ENCODE measurements at regions not wholly inside any gene's neighbourhood (a gene's known extent, or its start where the extent isn't known, plus 50 kb on each side); places are given as distances from the start of the nearest gene placed in this dataset.
"Not testable (repeated sequence)": the region's sequence is repeated elsewhere in the genome, so short reads cannot be mapped to it uniquely, and the experiment has no call there.

DNA sequence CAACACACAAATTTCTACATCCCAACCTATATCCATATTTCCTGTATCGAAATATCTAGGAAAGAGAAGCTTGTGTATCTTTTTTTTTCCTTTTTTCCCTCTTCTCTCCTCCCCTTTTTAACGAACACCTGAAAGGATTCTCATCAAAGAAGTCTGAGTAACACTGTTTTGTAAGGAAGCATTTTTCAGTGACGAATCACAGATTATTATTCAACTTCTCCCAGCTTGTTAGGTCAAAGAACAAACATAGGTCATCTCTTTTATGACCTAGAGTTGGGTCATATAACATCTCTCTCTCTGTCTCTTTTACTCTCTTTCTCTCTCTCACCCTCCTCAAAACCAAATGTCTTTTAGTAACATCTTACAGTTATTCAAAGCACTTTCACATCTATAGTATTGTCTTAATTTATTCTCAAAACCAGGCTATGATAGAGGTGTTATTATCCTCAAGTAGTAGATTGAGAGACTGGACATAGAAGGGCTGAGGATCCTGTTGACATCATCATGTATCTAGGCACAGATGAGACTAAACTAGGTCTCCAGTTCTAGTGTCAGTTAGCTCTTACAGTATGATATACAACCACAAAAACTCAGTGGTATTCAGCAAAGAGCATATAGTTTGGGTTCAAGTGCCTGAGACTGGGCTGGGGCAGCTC lies 80.1 kb upstream of the SPOPL start:
- no peak for DNase-seq (ENCODE audit: low spot score in 2 of 2)
- intact Hi-C loops (cut with DNase I; ENCODE audit: low total_unique reads), result no loop called here
- no peak overlapping the region for H3K4me3 ChIP-seq (ENCODE audit: low read depth, poor library complexity, severe bottlenecking)
- no peak for TF ChIP-seq POLR2A (IDR thresholded peaks at IDR 0.05)
- TF ChIP-seq, protein P1, sequence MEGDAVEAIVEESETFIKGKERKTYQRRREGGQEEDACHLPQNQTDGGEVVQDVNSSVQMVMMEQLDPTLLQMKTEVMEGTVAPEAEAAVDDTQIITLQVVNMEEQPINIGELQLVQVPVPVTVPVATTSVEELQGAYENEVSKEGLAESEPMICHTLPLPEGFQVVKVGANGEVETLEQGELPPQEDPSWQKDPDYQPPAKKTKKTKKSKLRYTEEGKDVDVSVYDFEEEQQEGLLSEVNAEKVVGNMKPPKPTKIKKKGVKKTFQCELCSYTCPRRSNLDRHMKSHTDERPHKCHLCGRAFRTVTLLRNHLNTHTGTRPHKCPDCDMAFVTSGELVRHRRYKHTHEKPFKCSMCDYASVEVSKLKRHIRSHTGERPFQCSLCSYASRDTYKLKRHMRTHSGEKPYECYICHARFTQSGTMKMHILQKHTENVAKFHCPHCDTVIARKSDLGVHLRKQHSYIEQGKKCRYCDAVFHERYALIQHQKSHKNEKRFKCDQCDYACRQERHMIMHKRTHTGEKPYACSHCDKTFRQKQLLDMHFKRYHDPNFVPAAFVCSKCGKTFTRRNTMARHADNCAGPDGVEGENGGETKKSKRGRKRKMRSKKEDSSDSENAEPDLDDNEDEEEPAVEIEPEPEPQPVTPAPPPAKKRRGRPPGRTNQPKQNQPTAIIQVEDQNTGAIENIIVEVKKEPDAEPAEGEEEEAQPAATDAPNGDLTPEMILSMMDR (IDR thresholded peaks at IDR 0.05), result no peak
- WGBS, 2 donors, result 42 to 53% methylated on average over 3 of the region's 3 CpGs

DNA sequence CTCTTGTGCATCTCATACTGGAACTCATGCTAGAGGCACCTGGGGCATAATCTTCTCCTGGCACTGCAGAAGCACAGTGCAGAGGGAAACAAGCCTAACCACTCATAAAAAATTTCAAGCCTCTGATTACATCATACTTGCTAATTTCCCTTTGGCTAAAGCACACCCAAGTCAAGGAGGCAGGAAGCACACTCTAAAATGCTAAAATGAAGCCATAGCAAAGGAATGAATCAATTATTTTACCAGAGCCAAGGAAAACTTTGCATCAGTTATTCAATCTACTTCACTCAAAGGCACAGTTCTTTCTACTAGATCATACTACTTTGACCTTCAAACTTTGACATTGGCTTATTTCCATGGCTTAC lies 79.6 kb upstream of the SPOPL start:
- intact Hi-C loops (cut with DNase I; ENCODE audit: low total_unique reads), result no loop called here
- peak in 1 of 2 donors; percentile 43 for DNase-seq (ENCODE audit: low spot score in 2 of 2)
- TF ChIP-seq POLR2A (IDR thresholded peaks at IDR 0.05), result no peak
- TF ChIP-seq, protein P1 (IDR thresholded peaks at IDR 0.05), result no peak
- no peak overlapping the region for H3K4me3 ChIP-seq (ENCODE audit: low read depth, poor library complexity, severe bottlenecking)

DNA sequence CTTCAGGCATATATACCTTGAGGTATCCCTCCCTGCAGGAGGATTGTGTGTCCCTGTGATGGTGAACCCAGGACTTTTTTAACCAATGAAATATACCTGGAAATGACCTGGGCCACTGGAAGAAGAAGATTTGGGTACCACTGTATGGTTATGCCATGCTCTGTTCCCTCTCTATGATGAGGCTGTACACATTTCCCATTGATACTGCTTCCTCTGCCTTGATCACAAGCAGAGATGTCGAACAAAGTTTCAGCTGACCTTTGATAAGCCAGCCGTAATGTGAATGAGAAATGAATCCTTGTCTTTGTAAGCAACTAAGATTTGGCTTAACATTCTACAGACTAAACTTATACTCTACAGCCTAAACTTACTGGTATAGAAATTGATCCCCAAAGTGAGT lies 78.4 kb upstream of the SPOPL start:
- TF ChIP-seq, protein P1 (IDR thresholded peaks at IDR 0.05), result no peak
- no peak for TF ChIP-seq POLR2A (IDR thresholded peaks at IDR 0.05)
- no peak overlapping the region for H3K4me3 ChIP-seq (ENCODE audit: low read depth, poor library complexity, severe bottlenecking)
- DNase-seq (ENCODE audit: low spot score in 2 of 2), result no peak
- intact Hi-C loops (cut with DNase I; ENCODE audit: low total_unique reads), result no loop called here
- 94 to 98% methylated on average over 2 of the region's 2 CpGs for WGBS, 2 donors

DNA sequence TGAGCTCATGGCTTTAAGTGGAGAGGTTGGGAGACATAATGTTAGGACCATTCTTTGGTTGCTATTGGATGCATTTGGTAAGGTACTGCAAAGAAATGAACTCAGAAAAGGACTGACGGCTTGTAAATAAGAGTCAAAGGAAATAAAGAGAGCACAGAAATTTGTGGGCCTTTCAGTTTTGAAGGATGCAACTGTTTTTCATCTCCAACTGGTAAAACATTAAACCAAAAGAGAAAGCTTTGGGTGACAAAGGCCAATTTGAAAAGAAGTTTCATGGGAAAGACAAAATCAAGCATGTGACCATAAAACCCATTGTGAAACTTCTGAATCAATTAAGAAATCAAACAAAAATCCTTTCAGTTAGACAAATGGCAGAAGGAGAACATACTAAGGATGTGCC lies 77.8 kb upstream of the SPOPL start:
- DNase-seq (ENCODE audit: low spot score in 2 of 2), result no peak
- intact Hi-C loops (cut with DNase I; ENCODE audit: low total_unique reads), result no loop called here
- WGBS, 2 donors, result 90 to 93% methylated on average over 1 of the region's 1 CpG
- no peak for TF ChIP-seq POLR2A (IDR thresholded peaks at IDR 0.05)
- TF ChIP-seq, protein P1 (IDR thresholded peaks at IDR 0.05), result no peak
- H3K4me3 ChIP-seq (ENCODE audit: low read depth, poor library complexity, severe bottlenecking), result no peak overlapping the region

DNA sequence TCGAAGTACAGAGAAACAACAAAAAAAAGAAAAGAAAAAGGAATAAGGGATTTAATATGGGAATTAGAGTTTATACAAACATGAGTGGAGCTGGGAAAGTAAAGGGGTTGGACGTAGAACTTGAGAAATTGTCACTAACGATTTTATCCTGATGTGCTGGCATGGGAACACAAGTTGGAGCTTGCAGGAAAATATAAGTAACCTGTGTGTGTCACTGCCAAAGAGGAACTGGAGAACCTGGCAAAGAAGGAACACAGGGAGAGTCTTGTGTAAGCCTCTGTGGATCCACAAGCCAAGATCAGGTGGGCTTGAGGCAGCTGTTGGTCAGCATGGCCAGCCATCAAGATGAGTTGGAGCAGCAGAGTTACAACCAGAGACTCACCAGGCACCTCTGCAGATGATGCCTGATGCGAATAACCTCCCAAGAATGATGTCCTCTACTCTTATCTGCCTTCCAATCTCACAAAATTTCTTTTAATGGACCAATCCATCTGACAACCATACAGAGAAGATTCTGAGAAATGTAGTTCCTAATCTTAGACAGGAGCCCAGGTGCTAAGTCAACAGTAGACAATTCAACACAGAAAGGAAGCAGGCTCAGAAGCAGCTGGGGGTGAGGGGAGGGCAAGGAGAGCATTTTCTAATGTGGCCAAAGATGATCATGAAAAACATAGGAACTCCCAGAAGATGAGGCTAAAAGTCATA lies 77.0 kb upstream of the SPOPL start:
- intact Hi-C loops (cut with DNase I; ENCODE audit: low total_unique reads), result no loop called here
- TF ChIP-seq, protein P1 (IDR thresholded peaks at IDR 0.05), result no peak
- TF ChIP-seq POLR2A (IDR thresholded peaks at IDR 0.05), result no peak
- WGBS, 2 donors, result 69 to 72% methylated on average over 4 of the region's 4 CpGs
- DNase-seq (ENCODE audit: low spot score in 2 of 2), result peak in 1 of 2 donors; percentile 20
- H3K4me3 ChIP-seq (ENCODE audit: low read depth, poor library complexity, severe bottlenecking), result no peak overlapping the region

DNA sequence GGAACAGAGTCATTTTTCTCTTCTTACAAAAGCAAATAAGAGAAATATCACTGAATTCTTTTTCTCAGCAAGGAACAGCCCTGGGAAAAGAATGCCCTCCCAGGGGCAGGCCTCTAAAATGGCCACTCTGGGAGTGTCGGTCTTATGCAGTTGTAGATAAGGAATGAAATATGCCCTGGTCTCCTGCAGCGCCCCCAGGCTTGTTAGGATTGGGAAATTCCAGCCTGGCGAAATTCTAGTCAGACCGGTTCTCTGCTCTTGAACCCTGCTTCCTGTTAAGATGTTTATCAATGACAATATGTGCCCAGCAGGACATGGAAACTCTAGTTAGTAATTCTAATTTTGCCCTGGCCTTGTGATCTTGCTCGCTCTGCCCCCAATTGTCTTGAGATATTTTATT lies 75.5 kb upstream of the SPOPL start:
- intact Hi-C loops (cut with DNase I; ENCODE audit: low total_unique reads); H3K4me3 ChIP-seq (ENCODE audit: low read depth, poor library complexity, severe bottlenecking); DNase-seq (ENCODE audit: low spot score in 2 of 2): not testable (repeated sequence)
- WGBS, 2 donors, result 74 to 79% methylated on average over 5 of the region's 5 CpGs

All from lower leg skin (tissue), 4 donors.